Kidney (tissue), 13 donors: ENCODE measurements at regions not wholly inside any gene's neighbourhood (a gene's known extent, or its start where the extent isn't known, plus 50 kb on each side); places are given as distances from the start of the nearest gene placed in this dataset.

Source experiments
- DNase-seq, 5 donors: peaks; one replicate each; pipeline ENCODE4 v3.0.0-alpha.2; 2013 to 2020
- FAIRE-seq: peaks from 2 replicates; lab custom pipeline; 2012; peaks lifted over from hg19 to GRCh38; lab: Jason Lieb, UNC
- H3K27ac ChIP-seq, 2 donors: one replicate each; pipeline ENCODE4 v1.7.0; 2013; ENCODE audit warnings: low read depth in 2 of 2, low read length in 2 of 2, inconsistent platforms in 1 of 2
- H3K27me3 ChIP-seq: one replicate; pipeline ENCODE4 v1.7.1; 2013; ENCODE audit warnings: low read length, inconsistent platforms; ENCODE audit not compliant: control insufficient read depth, insufficient read depth
- H3K36me3 ChIP-seq, 3 donors: one replicate each; pipeline versions ENCODE4 v1.7.0 to v1.7.1; 2013; ENCODE audit warnings: low read length in 3 of 3, control low read depth in 1 of 3, inconsistent platforms in 1 of 3; ENCODE audit not compliant: insufficient read depth in 3 of 3, control insufficient read depth in 2 of 3
- H3K4me1 ChIP-seq, 3 donors: one replicate each; pipeline versions ENCODE4 v1.7.0 to v1.7.1; 2013; ENCODE audit warnings: low read length in 3 of 3, inconsistent platforms in 1 of 3, low read depth in 1 of 3; ENCODE audit not compliant: control insufficient read depth in 2 of 3, insufficient read depth in 2 of 3
- H3K4me3 ChIP-seq, 3 donors: one replicate each; pipeline versions ENCODE4 v1.7.0 to v1.8.1; 2013; ENCODE audit warnings: low read length in 3 of 3, control low read depth in 1 of 3, inconsistent platforms in 1 of 3
- H3K9ac ChIP-seq, 3 donors: one replicate each; pipeline versions ENCODE4 v1.7.0 to v1.7.1; 2013; ENCODE audit warnings: low read length in 3 of 3, control low read depth in 1 of 3, inconsistent platforms in 1 of 3
- H3K9me3 ChIP-seq, 3 donors: one replicate each; pipeline versions ENCODE4 v1.7.0 to v1.7.1; 2013; ENCODE audit warnings: low read length in 3 of 3, control low read depth in 1 of 3, inconsistent platforms in 1 of 3; ENCODE audit not compliant: control insufficient read depth in 2 of 3, insufficient read depth in 1 of 3
- CTCF ChIP-seq: IDR thresholded peaks from 3 replicates; pipeline ENCODE4 v1.5.1; 2012; ENCODE audit warnings: mild to moderate bottlenecking, moderate library complexity, borderline replicate concordance; ENCODE audit not compliant: insufficient read depth; ENCODE audit errors: extremely low read depth
- intact Hi-C: fragments of 100-400 bp; cut with DNase I; formaldehyde crosslinking; loops from one replicate; pipeline ENCODE4 v1.11.1; 2022
- donor health status: control.
- donor health status: control.
- donor health status: control.
- donor health status: control.
- donor health status: control.
- donor health status: DM: yes; HTN: yes; CAD: no.
- donor health status: Normal renal cell carcinoma (clear cell type).

GRCh38 chr7:114788706-114789105 is 133.2 kb upstream of the MDFIC start:
- no peak overlapping the region for H3K27ac ChIP-seq
- H3K27me3 ChIP-seq: no peaks in the 10 kb centered on the region
- H3K9ac ChIP-seq: no peak overlapping the region
- TF ChIP-seq CTCF: no peak
- H3K9me3 ChIP-seq: no peaks in the 10 kb centered on the region
- H3K4me3 ChIP-seq: no peak overlapping the region
- H3K4me1 ChIP-seq: no peaks in the 10 kb centered on the region
- intact Hi-C loops: no loop called here
- FAIRE-seq (no peak), DNase-seq (no peak)
- H3K36me3 ChIP-seq: no peaks in the 10 kb centered on the region

- H3K27me3 ChIP-seq: no peaks in the 10 kb centered on the region
- DNase-seq (no peak), FAIRE-seq (no peak)
- TF ChIP-seq CTCF: no peak
- H3K4me3 ChIP-seq: no peak overlapping the region
- no peaks in the 10 kb centered on the region for H3K4me1 ChIP-seq
- no peak overlapping the region for H3K9ac ChIP-seq
- intact Hi-C loops: no loop called here
- H3K27ac ChIP-seq: no peak overlapping the region
- no peaks in the 10 kb centered on the region for H3K9me3 ChIP-seq
- H3K36me3 ChIP-seq: no peaks in the 10 kb centered on the region
These were observed 132.7 kb upstream of the MDFIC start for GRCh38 chr7:114789161-114789560.

GRCh38 chr7:114789871-114790311 is 132.0 kb upstream of the MDFIC start:
- Histone ChIP-seq H3K9ac (no peak overlapping the region), H3K36me3 (no peaks in the 10 kb centered on the region), H3K27ac (no peak overlapping the region), H3K27me3 (no peaks in the 10 kb centered on the region), H3K4me1 (no peaks in the 10 kb centered on the region), H3K4me3 (no peak overlapping the region), H3K9me3 (no peaks in the 10 kb centered on the region)
- intact Hi-C loops: no loop called here
- DNase-seq (no peak), FAIRE-seq (no peak)
- no peak for TF ChIP-seq CTCF

- TF ChIP-seq CTCF: no peak
- FAIRE-seq: no peak
These were observed 131.4 kb upstream of the MDFIC start for GRCh38 chr7:114790521-114790920.

More at GRCh38 chr7:114790521-114790920, 131.4 kb upstream of the MDFIC start:
- Histone ChIP-seq H3K36me3 (no peaks in the 10 kb centered on the region), H3K9me3 (no peaks in the 10 kb centered on the region), H3K27ac (no peak overlapping the region), H3K4me1 (no peaks in the 10 kb centered on the region), H3K4me3 (no peak overlapping the region), H3K27me3 (no peaks in the 10 kb centered on the region), H3K9ac (no peak overlapping the region)
- no peak for DNase-seq
- intact Hi-C loops: no loop called here
